Iris pigment epithelial cell (primary cell): ENCODE measurements at regions not wholly inside any gene's neighbourhood (a gene's known extent, or its start where the extent isn't known, plus 50 kb on each side); places are given as distances from the start of the nearest gene placed in this dataset.
"Not testable (repeated sequence)": the region's sequence is repeated elsewhere in the genome, so short reads cannot be mapped to it uniquely, and the experiment has no call there.

Experiments
- DNase-seq: peaks from one replicate; pipeline ENCODE4 v3.0.0-alpha.2; 2011; ENCODE audit warnings: low read depth

DNA sequence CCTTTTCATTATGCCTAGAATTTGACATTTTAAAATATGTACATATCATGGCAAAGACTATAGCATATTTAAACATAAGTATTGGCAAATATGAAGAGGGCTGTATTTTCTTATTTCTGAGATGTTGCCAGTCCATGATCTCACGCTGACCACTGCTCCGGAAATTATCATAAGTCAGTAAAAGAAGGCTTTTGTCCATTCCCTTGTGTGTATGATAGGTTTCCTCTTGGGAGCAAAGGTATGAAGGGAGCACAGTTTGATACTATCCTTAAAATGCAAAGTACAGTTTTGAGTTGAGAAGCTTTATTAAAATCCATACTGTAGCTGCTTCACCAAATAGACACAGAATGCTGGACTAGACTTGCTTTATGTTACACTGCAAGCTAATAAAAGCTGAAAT lies 52.6 kb upstream of the AGA start:
- DNase-seq = no peak

- DNase-seq = not testable (repeated sequence)
Observed at GRCh38 chr4:177495626-177496025, 53.4 kb upstream of the AGA start.

- DNase-seq = no peak
Observed at GRCh38 chr4:177499537-177499936, 57.3 kb upstream of the AGA start.

- no peak for DNase-seq
Observed at GRCh38 chr4:177505171-177505615, 63.0 kb upstream of the AGA start.

- DNase-seq = no peak
Observed at GRCh38 chr4:177508662-177509061, 66.4 kb upstream of the AGA start.

DNA sequence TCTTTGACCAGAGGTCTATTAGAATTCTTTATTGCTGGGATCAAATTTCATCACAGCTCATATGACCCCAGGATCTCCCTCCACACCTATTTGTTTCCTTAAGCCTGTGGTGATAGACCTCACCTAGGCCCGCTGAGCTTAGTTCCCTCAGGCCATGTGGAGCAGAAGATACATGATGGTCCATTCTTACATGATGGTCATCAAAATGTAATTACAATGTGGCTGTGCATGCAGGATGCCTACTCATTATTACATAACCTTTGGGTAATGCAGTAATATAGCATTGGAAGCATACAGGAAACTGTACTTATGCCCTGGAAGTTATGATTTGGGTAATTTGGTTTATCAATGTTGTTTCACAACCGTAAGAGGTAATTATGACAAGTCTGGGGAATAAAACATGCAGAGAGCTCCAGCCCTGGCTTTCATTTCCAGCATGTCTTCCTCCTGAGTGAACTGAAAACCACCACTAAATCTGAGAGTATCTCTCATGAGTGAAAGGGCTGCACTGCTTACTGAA lies 67.0 kb upstream of the AGA start:
- no peak for DNase-seq

GRCh38 chr4:177511611-177512010 lies 69.4 kb upstream of the AGA start:
- no peak for DNase-seq

DNA sequence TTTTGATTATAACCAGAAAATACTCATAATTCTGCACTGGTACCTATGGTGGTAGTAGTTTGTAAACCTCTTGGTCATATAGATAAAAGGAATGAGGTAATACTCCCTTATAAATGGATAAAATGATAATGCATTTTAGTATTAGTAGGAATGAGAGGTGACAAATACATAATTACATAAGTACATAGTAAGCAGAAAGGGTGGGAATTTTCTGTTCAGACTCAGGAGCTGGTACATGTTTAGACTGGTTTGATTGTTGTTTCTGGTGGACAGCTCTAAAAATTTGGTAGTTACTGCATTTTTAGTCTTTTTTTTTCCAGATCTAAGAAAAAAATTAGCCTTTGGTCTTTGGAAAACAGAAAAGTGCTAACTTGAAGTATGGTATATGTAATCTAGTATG lies 70.4 kb upstream of the AGA start:
- DNase-seq = no peak

DNA sequence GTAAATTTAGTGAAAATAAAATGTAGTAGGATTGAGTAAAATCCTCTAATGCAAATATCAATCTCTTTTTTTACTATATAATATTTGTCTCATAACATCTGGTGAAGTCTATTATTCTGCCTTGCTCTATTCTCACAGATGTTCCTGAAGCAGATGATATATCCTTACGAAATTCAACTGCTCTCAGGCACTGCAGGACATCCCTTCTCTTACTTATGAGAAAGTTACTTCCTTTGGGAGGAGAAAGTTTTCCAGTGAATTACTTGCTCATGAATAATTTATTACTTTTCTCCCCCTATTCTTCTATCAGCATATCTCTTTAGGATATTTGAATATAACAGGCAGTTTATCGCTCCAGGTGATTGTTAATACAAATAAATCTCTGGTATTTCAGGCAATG lies 75.6 kb upstream of the AGA start:
- DNase-seq = no peak

GRCh38 chr4:177519481-177520260 lies 77.4 kb upstream of the AGA start:
- DNase-seq = peak; percentile 1

GRCh38 chr4:177528620-177529019 lies 86.4 kb upstream of the AGA start:
- no peak for DNase-seq

DNA sequence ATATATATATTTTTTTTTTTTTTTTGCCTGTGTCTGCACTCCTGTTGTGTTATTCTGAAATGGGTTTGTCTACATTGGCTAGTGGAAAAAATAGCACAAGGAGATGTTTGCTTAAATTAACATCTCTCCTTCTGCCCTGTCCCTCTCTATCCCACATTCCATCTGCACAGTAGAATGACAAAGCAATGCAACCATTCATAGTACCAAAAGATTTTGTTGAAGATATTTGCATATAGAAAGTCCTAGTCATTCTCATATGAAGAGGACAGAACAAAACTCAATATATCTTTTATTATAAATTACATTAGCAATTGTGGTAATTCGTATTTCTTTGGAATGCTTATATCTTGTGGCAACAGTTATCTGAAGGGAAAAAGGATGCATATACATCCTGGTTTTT lies 88.3 kb upstream of the AGA start:
- DNase-seq = no peak

DNA sequence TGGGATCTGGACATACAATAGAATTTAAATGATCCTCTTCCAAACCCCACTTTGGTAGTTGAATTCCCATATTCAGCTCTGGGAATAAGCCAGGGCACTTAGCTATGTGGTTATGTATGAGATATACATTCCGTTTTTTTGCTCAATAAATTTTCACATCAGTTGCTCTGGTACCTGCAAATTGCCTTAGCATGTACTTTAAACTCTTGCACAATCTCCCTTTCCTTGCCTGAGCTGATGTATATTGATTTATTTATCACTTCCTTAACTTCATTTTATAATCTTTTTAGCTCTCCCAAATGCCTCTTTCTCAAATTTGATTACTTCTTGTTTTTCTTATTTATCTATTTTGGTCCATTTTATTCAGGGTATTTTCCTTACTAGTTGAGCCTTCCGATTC lies 90.1 kb upstream of the AGA start:
- DNase-seq = no peak

DNA sequence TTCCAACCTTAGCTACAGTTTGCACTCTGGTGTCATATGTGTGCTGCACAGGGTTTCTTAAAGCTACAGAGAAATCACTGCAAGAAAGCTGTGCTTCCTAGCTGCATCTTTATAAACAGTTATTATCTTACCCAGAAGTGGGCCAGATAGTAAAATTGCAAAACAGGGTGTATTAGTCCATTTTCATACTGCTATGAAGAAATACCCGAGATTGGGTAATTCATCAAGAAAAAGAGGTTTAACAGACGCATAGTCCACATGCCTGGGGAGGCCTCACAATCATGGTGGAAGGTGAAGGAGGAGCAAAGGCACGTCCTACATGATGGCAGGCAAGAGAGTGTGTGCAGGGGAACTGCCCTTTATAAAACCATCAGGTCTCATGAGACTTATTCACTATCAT lies 92.6 kb upstream of the AGA start:
- DNase-seq = peak; percentile 30

DNA sequence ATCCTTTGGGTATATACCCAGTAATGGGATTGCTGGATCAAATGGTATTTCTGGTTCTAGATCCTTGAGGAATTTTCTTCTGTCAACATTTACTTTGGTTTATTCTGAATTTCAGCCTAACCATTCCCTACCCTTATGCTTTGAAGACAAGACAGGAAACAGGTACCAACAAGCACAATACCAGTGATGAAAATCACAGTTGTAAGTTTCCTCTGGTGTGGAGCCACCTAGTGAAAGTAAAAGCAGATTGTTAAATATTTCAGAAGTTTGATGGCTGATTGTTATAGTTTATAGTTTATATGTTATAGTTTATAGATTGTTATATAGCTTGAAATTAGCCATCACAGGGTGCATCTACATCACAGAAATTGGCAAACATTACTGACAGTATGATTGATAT lies 104.5 kb upstream of the AGA start:
- DNase-seq = no peak

GRCh38 chr4:177547985-177548384 lies 105.7 kb upstream of the AGA start:
- no peak for DNase-seq

GRCh38 chr4:177555007-177555574 lies 112.9 kb upstream of the AGA start:
- peak; percentile 25 for DNase-seq

DNA sequence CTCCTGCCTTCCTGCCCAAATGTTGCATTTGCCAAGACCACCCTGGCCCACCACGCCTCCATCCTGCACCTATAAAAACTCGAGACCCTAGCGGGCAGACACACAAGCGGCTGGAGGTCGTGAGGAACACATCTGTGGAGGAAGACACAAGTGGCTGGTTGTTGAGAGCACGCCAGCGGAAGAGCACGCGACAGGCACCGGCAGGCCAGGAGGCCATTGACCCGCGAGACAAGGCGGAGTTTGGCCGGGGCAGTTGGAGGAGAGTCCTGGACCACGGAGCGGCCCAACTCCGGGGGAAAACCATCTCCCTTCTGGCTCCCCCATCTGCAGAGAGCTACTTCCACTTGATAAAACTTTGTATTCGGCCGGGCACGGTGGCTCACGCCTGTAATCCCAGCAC lies 115.2 kb upstream of the AGA start:
- no peak for DNase-seq

- DNase-seq = no peak
Observed at GRCh38 chr4:177558995-177559394, 116.8 kb upstream of the AGA start.

DNA sequence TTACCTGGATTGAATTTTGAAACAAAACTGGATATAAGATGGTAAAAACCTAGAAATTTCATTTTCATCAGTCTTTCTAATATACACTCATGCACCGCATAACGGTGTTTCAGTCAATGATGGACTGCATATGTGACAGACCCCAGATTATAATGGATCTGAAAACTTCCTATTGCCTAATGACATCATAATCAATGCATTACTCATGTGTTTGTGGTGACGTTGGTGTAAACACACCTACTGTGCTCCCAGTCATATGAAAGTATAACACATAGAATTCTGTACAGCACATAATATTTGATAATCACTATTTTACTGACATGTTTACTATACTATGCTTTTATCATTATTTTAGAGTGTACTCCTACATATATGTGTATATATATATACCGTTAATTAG lies 119.9 kb upstream of the AGA start:
- DNase-seq = no peak

DNA sequence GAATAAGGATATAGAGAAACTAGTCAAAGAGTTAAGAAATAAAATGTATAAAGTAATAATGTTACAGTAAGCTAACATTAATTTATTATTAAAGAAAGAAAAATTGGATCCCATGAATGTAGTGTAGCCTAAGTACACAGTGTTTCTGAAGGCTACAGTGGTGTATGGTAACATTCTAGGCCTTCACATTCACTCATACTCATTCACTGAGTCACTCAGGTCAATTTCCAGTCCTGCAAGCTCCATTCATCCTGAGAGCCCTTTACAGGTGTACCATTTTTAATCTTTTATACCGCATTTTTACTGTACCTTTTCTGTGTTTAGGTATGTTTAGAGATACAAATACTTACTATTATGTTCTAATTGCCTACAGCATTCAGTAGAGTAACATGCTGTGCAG lies 120.6 kb upstream of the AGA start:
- DNase-seq = no peak

GRCh38 chr4:177566691-177567090 lies 124.5 kb upstream of the AGA start:
- no peak for DNase-seq

GRCh38 chr4:177568931-177569330 lies 126.7 kb upstream of the AGA start:
- no peak for DNase-seq

DNA sequence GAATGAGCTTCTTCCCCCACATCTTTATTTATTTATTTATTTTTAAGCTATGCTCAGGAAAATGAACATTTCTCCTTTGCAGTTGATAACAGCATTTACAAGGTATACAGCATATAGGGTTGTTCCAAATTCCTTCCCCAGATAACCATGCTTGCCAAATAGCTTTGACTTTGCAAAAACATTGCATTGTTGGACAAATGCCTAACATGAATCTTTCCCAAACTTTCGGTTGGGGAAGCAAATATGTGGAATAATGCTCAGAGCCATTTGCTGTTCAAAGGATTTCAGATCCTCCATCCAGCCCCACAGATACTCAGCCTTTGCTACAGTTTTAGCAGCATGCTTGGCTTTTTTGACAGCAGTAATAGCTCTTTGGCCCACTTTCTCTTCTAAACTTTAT lies 127.2 kb upstream of the AGA start:
- no peak for DNase-seq
